SK-N-SH (cell line): ENCODE measurements at regions not wholly inside any gene's neighbourhood (a gene's known extent, or its start where the extent isn't known, plus 50 kb on each side); places are given as distances from the start of the nearest gene placed in this dataset.

ENCODE experiments used
- CTCF ChIA-PET: fragments of 300-600, 350-600 bp; formaldehyde crosslinking; extraction: SDS; loops from one replicate; lab custom pipeline; 2021; lab: Yijun Ruan, JAX
- POLR2A ChIA-PET: fragments of 350-600 bp; sonication (Branson Sonifier 250); formaldehyde crosslinking; extraction: SDS; loops from one replicate; lab custom pipeline; 2020; ENCODE audit warnings: antibody characterized with exemption, inconsistent platforms; lab: Yijun Ruan, JAX
- DNase-seq: peaks from one replicate; pipeline ENCODE4 v3.0.0; 2012
- H2AFZ ChIP-seq: fragments of 200-600 bp; sonication (generic); 2 replicates; pipeline ENCODE4 v1.8.1; 2016; ENCODE audit warnings: antibody characterized with exemption, mild to moderate bottlenecking, low read depth
- H3F3A ChIP-seq: fragments of 200-600 bp; sonication (generic); replicated peaks from 2 replicates; pipeline ENCODE3; 2016; ENCODE audit warnings: antibody characterized with exemption, mild to moderate bottlenecking; ENCODE audit not compliant: insufficient read depth
- H3K27ac ChIP-seq, 2 experiments: fragments of 200-500 bp in 1 of 2; fragments of 200-600 bp in 1 of 2; sonication (Bioruptor generic) in 1 of 2; sonication (generic), shearing (Covaris generic) in 1 of 2; 2 replicates each; pipeline versions ENCODE4 v1.5.1 to v1.6.1; 2014 to 2016; ENCODE audit warnings: low read depth in 2 of 2, inconsistent platforms in 1 of 2, low read length in 1 of 2, mild to moderate bottlenecking in 1 of 2, mixed read lengths in 1 of 2
- H3K27me3 ChIP-seq: fragments of 200-600 bp; sonication (generic), shearing (Covaris generic); 2 replicates; pipeline ENCODE4 v1.6.1; 2016; ENCODE audit warnings: mixed run types; ENCODE audit not compliant: insufficient read depth
- H3K36me3 ChIP-seq, 2 experiments: fragments of 200-500 bp in 1 of 2; fragments of 200-600 bp in 1 of 2; sonication (Bioruptor generic) in 1 of 2; sonication (generic) in 1 of 2; replicated peaks in 1 of 2; 2 replicates each; pipeline versions ENCODE3 to v1.5.1; 2014 to 2016; ENCODE audit warnings: low read length in 1 of 2, mild to moderate bottlenecking in 1 of 2; ENCODE audit not compliant: insufficient read depth in 2 of 2, control insufficient read depth in 1 of 2
- H3K4me1 ChIP-seq, 2 experiments: fragments of 200-500 bp in 1 of 2; fragments of 200-600 bp in 1 of 2; sonication (Bioruptor generic) in 1 of 2; sonication (generic), shearing (Covaris generic) in 1 of 2; 2 replicates each; pipeline versions ENCODE4 v1.5.1 to v1.6.1; 2014 to 2016; ENCODE audit warnings: low read depth in 1 of 2, low read length in 1 of 2, mixed run types in 1 of 2; ENCODE audit not compliant: insufficient read depth in 2 of 2, control insufficient read depth in 1 of 2
- H3K4me2 ChIP-seq: fragments of 200-600 bp; sonication (generic), shearing (Covaris generic); 2 replicates; pipeline ENCODE4 v1.6.1; 2017; ENCODE audit warnings: mixed run types
- H3K4me3 ChIP-seq, 2 experiments: fragments of 200-500 bp in 1 of 2; fragments of 200-600 bp in 1 of 2; sonication (Bioruptor generic) in 1 of 2; sonication (generic), shearing (Covaris generic) in 1 of 2; 2 replicates each; pipeline versions ENCODE4 v1.5.1 to v1.8.1; 2014 to 2016; ENCODE audit warnings: low read depth in 2 of 2, inconsistent platforms in 1 of 2, low read length in 1 of 2, mild to moderate bottlenecking in 1 of 2, mixed read lengths in 1 of 2, moderate library complexity in 1 of 2
- H3K79me2 ChIP-seq: fragments of 200-600 bp; sonication (generic); 2 replicates; pipeline ENCODE4 v1.8.1; 2017; ENCODE audit warnings: mild to moderate bottlenecking; ENCODE audit not compliant: insufficient read depth
- H3K9ac ChIP-seq: fragments of 200-600 bp; sonication (generic); 2 replicates; pipeline ENCODE4 v1.6.1; 2017; ENCODE audit warnings: mixed run types
- H3K9me2 ChIP-seq: fragments of 200-600 bp; sonication (generic); 2 replicates; pipeline ENCODE4 v1.6.1; 2017; ENCODE audit warnings: mixed run types
- H3K9me3 ChIP-seq: fragments of 200-600 bp; sonication (generic); 2 replicates; pipeline ENCODE4 v1.6.1; 2017; ENCODE audit warnings: mixed run types, mild to moderate bottlenecking, moderate library complexity
- H4K20me1 ChIP-seq: fragments of 200-600 bp; sonication (generic); 2 replicates; pipeline ENCODE4 v1.6.1; 2017; ENCODE audit warnings: mild to moderate bottlenecking, mixed run types; ENCODE audit not compliant: insufficient read depth
- CHD2 ChIP-seq: fragments of 150-350 bp; IDR thresholded peaks from 2 replicates; pipeline ENCODE4 v1.6.1; 2018; ENCODE audit warnings: low read length; ENCODE audit not compliant: partially characterized antibody
- EP300 ChIP-seq, 2 experiments: IDR thresholded peaks; 2 replicates each; pipeline versions ENCODE4 v1.4.0 to v1.6.1; 2012; ENCODE audit warnings: borderline replicate concordance in 1 of 2, low read depth in 1 of 2, low read length in 1 of 2
- EZH2phosphoT487 ChIP-seq: fragments of 200-600 bp; sonication (generic); IDR thresholded peaks from 2 replicates; pipeline ENCODE4 v1.6.1; 2017; ENCODE audit warnings: low read depth, mixed run types, mild to moderate bottlenecking, antibody characterized with exemption, moderate library complexity, borderline replicate concordance
- FOXM1 ChIP-seq: IDR thresholded peaks from 2 replicates; pipeline ENCODE4 v1.4.0; 2012; ENCODE audit warnings: low read depth, mild to moderate bottlenecking
- GABPA ChIP-seq: IDR thresholded peaks from 2 replicates; pipeline ENCODE4 v1.4.0; 2012; ENCODE audit warnings: low read depth, mild to moderate bottlenecking
- GATA2 ChIP-seq: sonication (generic); formaldehyde crosslinking; IDR thresholded peaks from 2 replicates; pipeline ENCODE4 v1.5.0; 2020; ENCODE audit warnings: mild to moderate bottlenecking, missing genetic modification reagents
- MEF2A ChIP-seq: IDR thresholded peaks from 2 replicates; pipeline ENCODE4 v1.4.0; 2012; ENCODE audit warnings: low read depth, borderline replicate concordance
- MXI1 ChIP-seq: IDR thresholded peaks from 2 replicates; pipeline ENCODE4 v1.6.1; 2012; ENCODE audit warnings: mild to moderate bottlenecking, low read depth, low read length, improper control_type of control experiment
- NRF1 ChIP-seq: IDR thresholded peaks from 2 replicates; pipeline ENCODE4 v1.6.1; 2012; ENCODE audit warnings: low read depth, mild to moderate bottlenecking, low read length
- POLR2AphosphoS5 ChIP-seq: IDR thresholded peaks from 2 replicates; pipeline ENCODE4 v1.6.1; 2012; ENCODE audit warnings: low read depth, low read length
- RAD21 ChIP-seq: IDR thresholded peaks from 2 replicates; pipeline ENCODE4 v1.6.1; 2012; ENCODE audit warnings: mild to moderate bottlenecking, low read length
- RCOR1 ChIP-seq: fragments of 150-350 bp; IDR thresholded peaks from 2 replicates; pipeline ENCODE4 v1.6.1; 2017; ENCODE audit warnings: antibody characterized with exemption, low read length
- RFX5 ChIP-seq: IDR thresholded peaks from 2 replicates; pipeline ENCODE4 v1.6.1; 2012; ENCODE audit warnings: mild to moderate bottlenecking, improper control_type of control experiment, low read length
- SIN3A ChIP-seq: IDR thresholded peaks from 2 replicates; pipeline ENCODE4 v1.6.1; 2012; ENCODE audit warnings: low read depth, mild to moderate bottlenecking, low read length, moderate library complexity, borderline replicate concordance
- SMC3 ChIP-seq: IDR thresholded peaks from 2 replicates; pipeline ENCODE4 v1.6.1; 2012; ENCODE audit warnings: low read depth, low read length, improper control_type of control experiment
- TAF1 ChIP-seq: IDR thresholded peaks from 2 replicates; pipeline ENCODE4 v1.6.1; 2012; ENCODE audit warnings: low read depth, mild to moderate bottlenecking, low read length, moderate library complexity, borderline replicate concordance
- TCF12 ChIP-seq: IDR thresholded peaks from 2 replicates; pipeline ENCODE4 v1.4.0; 2012
- WGBS: methylation state at CpG from one replicate; pipeline ENCODE4 v1.1.6; 2017; ENCODE audit warnings: low lambda C conversion rate; 5-methylcytosine and 5-hydroxymethylcytosine counted together
- TF ChIP-seq, protein P1 (sequence below): fragments of 150-350 bp; IDR thresholded peaks from 2 replicates; pipeline ENCODE4 v1.6.1; 2016; ENCODE audit warnings: mild to moderate bottlenecking, low read depth, low read length
- TF ChIP-seq, protein P2 (sequence below): IDR thresholded peaks from 2 replicates; pipeline ENCODE4; 2012

DNA sequence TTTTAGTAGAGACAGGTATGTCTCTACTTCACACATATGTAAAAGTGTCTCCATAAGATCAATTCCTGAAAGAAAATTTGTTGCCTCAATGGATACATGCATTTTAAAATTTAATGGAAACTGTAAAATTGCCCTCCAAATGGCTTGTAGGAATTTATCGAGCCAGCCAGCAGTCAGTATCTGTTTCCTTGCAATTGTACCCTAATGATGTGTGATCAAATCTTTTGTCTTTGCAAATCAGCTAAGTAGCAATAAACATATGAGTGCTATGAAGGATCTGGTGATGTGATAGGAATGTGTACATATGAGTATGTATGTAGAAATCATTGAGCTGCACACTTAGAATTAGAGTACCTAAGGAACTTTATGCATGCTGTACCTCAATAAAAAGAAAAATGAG lies 253.0 kb downstream of the MAFB start:
- POLR2A ChIA-PET, result no interaction called here
- TF ChIP-seq, protein P1, sequence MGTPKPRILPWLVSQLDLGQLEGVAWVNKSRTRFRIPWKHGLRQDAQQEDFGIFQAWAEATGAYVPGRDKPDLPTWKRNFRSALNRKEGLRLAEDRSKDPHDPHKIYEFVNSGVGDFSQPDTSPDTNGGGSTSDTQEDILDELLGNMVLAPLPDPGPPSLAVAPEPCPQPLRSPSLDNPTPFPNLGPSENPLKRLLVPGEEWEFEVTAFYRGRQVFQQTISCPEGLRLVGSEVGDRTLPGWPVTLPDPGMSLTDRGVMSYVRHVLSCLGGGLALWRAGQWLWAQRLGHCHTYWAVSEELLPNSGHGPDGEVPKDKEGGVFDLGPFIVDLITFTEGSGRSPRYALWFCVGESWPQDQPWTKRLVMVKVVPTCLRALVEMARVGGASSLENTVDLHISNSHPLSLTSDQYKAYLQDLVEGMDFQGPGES, result no peak
- TF ChIP-seq SMC3, result no peak
- no peak for TF ChIP-seq NRF1
- TF ChIP-seq RAD21, result no peak
- TF ChIP-seq TCF12, result no peak
- no peak for TF ChIP-seq RCOR1
- no peak for TF ChIP-seq FOXM1
- no peak for TF ChIP-seq GATA2 (CRISPR knock-in tag)
- TF ChIP-seq EP300 (IDR thresholded peaks at IDR 0.05; ENCODE audit: borderline replicate concordance in 1 of 2, low read depth in 1 of 2, low read length in 1 of 2), result no peak
- no peak for TF ChIP-seq POLR2AphosphoS5
- TF ChIP-seq MXI1, result no peak
- TF ChIP-seq GABPA, result no peak
- TF ChIP-seq EZH2phosphoT487, result no peak
- TF ChIP-seq, all 33 proteins: peak for 0
- Histone ChIP-seq H3K9me3 (no peaks in the 10 kb centered on the region), H2AFZ (no peak overlapping the region), H3K4me1 (no peaks in the 10 kb centered on the region; a peak in 1 of 4 replicates), H3F3A (no peaks in the 10 kb centered on the region), H3K27me3 (no peaks in the 10 kb centered on the region), H3K79me2 (no peaks in the 10 kb centered on the region), H3K27ac (no peak overlapping the region), H3K4me2 (no peak overlapping the region), H4K20me1 (no peaks in the 10 kb centered on the region), H3K9me2 (no peaks in the 10 kb centered on the region), H3K36me3 (no peaks in the 10 kb centered on the region), H3K9ac (no peak overlapping the region), H3K4me3 (no peak overlapping the region)
- 45% methylated on average over 1 of the region's 1 CpG for WGBS
- DNase-seq, result no peak
- CTCF ChIA-PET, result no interaction called here

DNA sequence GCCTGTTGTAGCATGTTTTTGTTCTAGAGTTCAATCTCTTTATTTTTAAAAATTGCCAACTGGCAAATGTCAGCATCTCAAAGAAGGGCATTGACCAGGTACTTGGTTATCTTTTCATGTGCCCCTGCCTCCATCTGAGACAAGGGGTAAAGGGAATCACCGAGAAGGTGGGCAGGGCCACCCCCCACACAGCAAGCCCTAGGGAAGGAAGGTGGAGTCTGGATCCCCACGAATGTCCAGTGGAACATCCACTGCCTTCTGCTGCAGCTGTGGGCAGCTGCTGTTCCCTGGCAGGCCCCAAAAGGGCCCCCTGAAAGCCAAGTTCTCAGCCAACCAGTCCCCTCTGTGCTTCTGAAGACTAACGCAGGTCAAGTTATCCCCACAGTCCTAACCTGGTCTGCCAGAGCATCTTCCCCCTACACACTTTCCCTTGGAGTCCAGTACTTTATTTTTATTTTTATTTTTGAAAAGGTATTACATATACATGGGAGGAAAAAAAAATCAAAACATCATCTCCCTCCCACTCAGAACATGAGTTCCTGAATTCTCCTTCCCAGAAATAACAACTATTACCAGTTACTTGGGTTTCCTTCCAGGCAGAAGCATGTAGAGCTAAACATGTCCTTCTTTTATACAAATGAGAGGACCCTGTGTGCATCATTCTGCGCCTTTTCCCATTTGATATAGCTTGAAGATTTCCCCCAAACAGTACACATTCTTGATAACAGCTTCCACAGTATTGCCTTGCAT lies 253.7 kb downstream of the MAFB start:
- H3K27ac ChIP-seq, result no peak overlapping the region
- no peak for DNase-seq
- H3K36me3 ChIP-seq, result no peaks in the 10 kb centered on the region
- no peak overlapping the region for H3K4me3 ChIP-seq
- CTCF ChIA-PET, result no interaction called here
- WGBS, result 23% methylated on average over 3 of the region's 4 CpGs
- no peaks in the 10 kb centered on the region for H3K9me3 ChIP-seq
- TF ChIP-seq SIN3A (no peak), EZH2phosphoT487 (no peak), RFX5 (no peak), MEF2A (no peak), TAF1 (no peak), CHD2 (no peak), POLR2AphosphoS5 (no peak)
- TF ChIP-seq, protein P2, sequence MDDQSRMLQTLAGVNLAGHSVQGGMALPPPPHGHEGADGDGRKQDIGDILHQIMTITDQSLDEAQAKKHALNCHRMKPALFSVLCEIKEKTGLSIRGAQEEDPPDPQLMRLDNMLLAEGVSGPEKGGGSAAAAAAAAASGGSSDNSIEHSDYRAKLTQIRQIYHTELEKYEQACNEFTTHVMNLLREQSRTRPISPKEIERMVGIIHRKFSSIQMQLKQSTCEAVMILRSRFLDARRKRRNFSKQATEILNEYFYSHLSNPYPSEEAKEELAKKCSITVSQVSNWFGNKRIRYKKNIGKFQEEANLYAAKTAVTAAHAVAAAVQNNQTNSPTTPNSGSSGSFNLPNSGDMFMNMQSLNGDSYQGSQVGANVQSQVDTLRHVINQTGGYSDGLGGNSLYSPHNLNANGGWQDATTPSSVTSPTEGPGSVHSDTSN, result no peak
- H3K9me2 ChIP-seq, result no peaks in the 10 kb centered on the region
- no peaks in the 10 kb centered on the region for H3K27me3 ChIP-seq
- no peak overlapping the region for H3K9ac ChIP-seq
- no peaks in the 10 kb centered on the region; a peak in 1 of 4 replicates for H3K4me1 ChIP-seq
- POLR2A ChIA-PET, result no interaction called here
- H3K79me2 ChIP-seq, result no peaks in the 10 kb centered on the region
- no peaks in the 10 kb centered on the region for H3F3A ChIP-seq
- H3K4me2 ChIP-seq, result no peak overlapping the region
- no peak overlapping the region for H2AFZ ChIP-seq
- H4K20me1 ChIP-seq, result no peaks in the 10 kb centered on the region
